SU-DHL-6 (cell line): ENCODE measurements at regions not wholly inside any gene's neighbourhood (a gene's known extent, or its start where the extent isn't known, plus 50 kb on each side); places are given as distances from the start of the nearest gene placed in this dataset.

Experiments used
- CTCF ChIP-seq: fragments of 200-600 bp; sonication (generic); IDR thresholded peaks from one replicate; pipeline ENCODE4 v1.5.1; 2017; ENCODE audit warnings: antibody characterized with exemption, mild to moderate bottlenecking, low read length, moderate library complexity; ENCODE audit not compliant: insufficient read depth, poor library complexity, severe bottlenecking
- EZH2phosphoT487 ChIP-seq: fragments of 200-600 bp; sonication (generic), shearing (Covaris generic); conservative IDR thresholded peaks from 2 replicates; pipeline ENCODE4 v1.6.1; 2018; ENCODE audit warnings: mild to moderate bottlenecking, antibody characterized with exemption, low read length, moderate library complexity, mixed read lengths

- no peak for TF ChIP-seq CTCF
- TF ChIP-seq EZH2phosphoT487 = no peak
These were observed 197.9 kb upstream of the ANKH start for GRCh38 chr5:15069407-15069905.
